H9 (cell line): ENCODE measurements at regions not wholly inside any gene's neighbourhood (a gene's known extent, or its start where the extent isn't known, plus 50 kb on each side); places are given as distances from the start of the nearest gene placed in this dataset.

ENCODE experiments used
- DNase-seq: peaks from one replicate; pipeline ENCODE4 v3.0.0-alpha.2; 2017
- H2AFZ ChIP-seq: one replicate; pipeline ENCODE4 v1.6.1; 2013; ENCODE audit warnings: mild to moderate bottlenecking, low read length, control low read depth, moderate library complexity
- H2AK5ac ChIP-seq: 2 replicates; pipeline ENCODE4 v1.6.1; 2013; ENCODE audit warnings: low read length, control low read depth, mixed read lengths; ENCODE audit not compliant: insufficient read length
- H2BK120ac ChIP-seq: one replicate; pipeline ENCODE4 v1.6.1; 2013; ENCODE audit warnings: low read depth, mild to moderate bottlenecking, low read length, control low read depth, inconsistent platforms; ENCODE audit not compliant: poor library complexity, severe bottlenecking
- H2BK12ac ChIP-seq: 2 replicates; pipeline ENCODE4 v1.6.1; 2013; ENCODE audit warnings: low read length, control low read depth, mixed read lengths, low read depth; ENCODE audit not compliant: insufficient read length
- H2BK15ac ChIP-seq: 2 replicates; pipeline ENCODE4 v1.6.1; 2013; ENCODE audit warnings: low read depth, low read length, control low read depth
- H2BK20ac ChIP-seq: one replicate; pipeline ENCODE4 v1.6.1; 2013; ENCODE audit warnings: low read depth, mild to moderate bottlenecking, low read length, control low read depth, inconsistent platforms; ENCODE audit not compliant: poor library complexity, severe bottlenecking
- H2BK5ac ChIP-seq: 2 replicates; pipeline ENCODE4 v1.6.1; 2013; ENCODE audit warnings: low read length, control low read depth, mixed read lengths; ENCODE audit not compliant: insufficient read length
- H3K14ac ChIP-seq: 2 replicates; pipeline ENCODE4 v1.6.1; 2013; ENCODE audit warnings: low read length, control low read depth; ENCODE audit not compliant: insufficient read depth
- H3K18ac ChIP-seq: 2 replicates; pipeline ENCODE4 v1.6.1; 2013; ENCODE audit warnings: low read depth, mild to moderate bottlenecking, mixed read lengths, low read length, control low read depth; ENCODE audit not compliant: insufficient read length
- H3K23ac ChIP-seq: 2 replicates; pipeline ENCODE4 v1.6.1; 2013; ENCODE audit warnings: low read length, control low read depth, mixed read lengths, low read depth; ENCODE audit not compliant: insufficient read length
- H3K23me2 ChIP-seq: 2 replicates; pipeline ENCODE4 v1.6.1; 2013; ENCODE audit warnings: low read depth, mild to moderate bottlenecking, mixed read lengths, low read length, control low read depth; ENCODE audit not compliant: insufficient read length, poor library complexity, severe bottlenecking
- H3K27ac ChIP-seq: 2 replicates; pipeline ENCODE4 v1.5.1; 2013; ENCODE audit warnings: low read length, control low read depth, mixed read lengths, low read depth; ENCODE audit not compliant: insufficient read length
- H3K27me3 ChIP-seq: 2 replicates; pipeline ENCODE4 v1.6.1; 2013; ENCODE audit warnings: low read length, control low read depth, inconsistent platforms; ENCODE audit not compliant: insufficient read depth
- H3K4ac ChIP-seq: 2 replicates; pipeline ENCODE4 v1.6.1; 2013; ENCODE audit warnings: low read depth, mild to moderate bottlenecking, control low read depth, inconsistent platforms, low read length, moderate library complexity
- H3K4me1 ChIP-seq: 2 replicates; pipeline ENCODE4 v1.6.1; 2013; ENCODE audit warnings: low read length, control low read depth, inconsistent platforms; ENCODE audit not compliant: insufficient read depth
- H3K4me2 ChIP-seq: 2 replicates; pipeline ENCODE4 v1.6.1; 2013; ENCODE audit warnings: low read length, control low read depth, mixed read lengths; ENCODE audit not compliant: insufficient read length, insufficient read depth
- H3K56ac ChIP-seq: 2 replicates; pipeline ENCODE4 v1.6.1; 2013; ENCODE audit warnings: low read depth, mild to moderate bottlenecking, mixed read lengths, low read length, control low read depth; ENCODE audit not compliant: insufficient read length
- H3K79me1 ChIP-seq: 2 replicates; pipeline ENCODE4 v1.6.1; 2013; ENCODE audit warnings: low read depth, mild to moderate bottlenecking, moderate library complexity, low read length, control low read depth, inconsistent platforms; ENCODE audit not compliant: insufficient read depth, poor library complexity, severe bottlenecking
- H3K79me2 ChIP-seq: 2 replicates; pipeline ENCODE4 v1.6.1; 2013; ENCODE audit warnings: low read length, control low read depth, inconsistent platforms; ENCODE audit not compliant: insufficient read depth
- H3K9ac ChIP-seq: 2 replicates; pipeline ENCODE4 v1.6.1; 2013; ENCODE audit warnings: low read length, control low read depth, mixed read lengths; ENCODE audit not compliant: insufficient read length; ENCODE audit errors: extremely low read depth
- H3K9me3 ChIP-seq: one replicate; pipeline ENCODE4 v1.6.1; 2013; ENCODE audit warnings: low read depth, low read length, inconsistent platforms; ENCODE audit not compliant: control insufficient read depth
- H3T11ph ChIP-seq: one replicate; pipeline ENCODE4 v1.6.1; 2013; ENCODE audit warnings: mild to moderate bottlenecking, low read length, control low read depth, inconsistent platforms
- H4K20me1 ChIP-seq: one replicate; pipeline ENCODE4 v1.6.1; 2013; ENCODE audit not compliant: control insufficient read depth, insufficient read length, insufficient read depth
- H4K5ac ChIP-seq: 2 replicates; pipeline ENCODE4 v1.6.1; 2013; ENCODE audit warnings: low read depth, mild to moderate bottlenecking, mixed read lengths, low read length, control low read depth; ENCODE audit not compliant: insufficient read length
- H4K8ac ChIP-seq: replicated peaks from 2 replicates; pipeline ENCODE4 v1.6.1; 2013; ENCODE audit warnings: low read length, control low read depth, mixed read lengths, low read depth; ENCODE audit not compliant: insufficient read length
- H4K91ac ChIP-seq: 2 replicates; pipeline ENCODE4 v1.6.1; 2013; ENCODE audit warnings: low read depth, mild to moderate bottlenecking, moderate library complexity, mixed read lengths, low read length, control low read depth; ENCODE audit not compliant: insufficient read length
- H3K27ac Mint-ChIP-seq, 3 experiments: 2 replicates in 2 of 3; 3 replicates in 1 of 3; pipeline ENCODE4 v1.8.0; 2020 to 2021; ENCODE audit warnings: mixed read lengths in 3 of 3, mild to moderate bottlenecking in 1 of 3, moderate library complexity in 1 of 3
- H3K27me3 Mint-ChIP-seq: 2 replicates; pipeline ENCODE4 v1.8.0; 2021; ENCODE audit warnings: low read depth, mild to moderate bottlenecking, moderate library complexity, mixed read lengths
- H3K36me3 Mint-ChIP-seq, 3 experiments: 2 replicates in 2 of 3; 3 replicates in 1 of 3; pipeline ENCODE4 v1.8.0; 2020 to 2021; ENCODE audit warnings: low read depth in 3 of 3, mixed read lengths in 3 of 3; ENCODE audit not compliant: insufficient read depth in 1 of 3
- H3K4me1 Mint-ChIP-seq, 2 experiments: 2 replicates each; pipeline ENCODE4 v1.8.0; 2020; ENCODE audit warnings: mixed read lengths in 2 of 2
- H3K4me3 Mint-ChIP-seq, 2 experiments: 2 replicates in 1 of 2; 3 replicates in 1 of 2; pipeline ENCODE4 v1.8.0; 2020 to 2021; ENCODE audit warnings: mild to moderate bottlenecking in 2 of 2, mixed read lengths in 2 of 2, moderate library complexity in 1 of 2
- H3K9me3 Mint-ChIP-seq, 2 experiments: 2 replicates in 1 of 2; 3 replicates in 1 of 2; pipeline ENCODE4 v1.8.0; 2020; ENCODE audit warnings: mild to moderate bottlenecking in 2 of 2, mixed read lengths in 2 of 2, moderate library complexity in 1 of 2
- CTCF ChIP-seq: fragments of 200-600 bp; sonication (generic); conservative IDR thresholded peaks from 3 replicates; pipeline ENCODE4 v1.8.0; 2021; ENCODE audit warnings: antibody characterized with exemption, mild to moderate bottlenecking
- WGBS: extraction: QIAGEN DNeasy Blood & Tissue Kit; methylation state at CpG from one replicate; pipeline ENCODE4 v1.1.7; 2013; ENCODE audit warnings: missing lambda C conversion rate, low lambda C conversion rate, mixed read lengths; ENCODE audit not compliant: insufficient read length; ENCODE audit errors: extremely low coverage; 5-methylcytosine and 5-hydroxymethylcytosine counted together

- Mint-ChIP-seq H3K4me3 (no peak overlapping the region), H3K27me3 (peaks cover 10% of the 10 kb centered on the region), H3K27ac (no peak overlapping the region), H3K4me1 (peaks cover 13 to 20% of the 10 kb centered on the region in 2 experiments), H3K36me3 (peaks cover 0 to 6% (median 0%) of the 10 kb centered on the region in 3 experiments; a peak in 1 of 7 replicates), H3K9me3 (peaks cover 4 to 5% of the 10 kb centered on the region in 2 experiments)
- Histone ChIP-seq H3T11ph (no peak overlapping the region), H3K27me3 (no peaks in the 10 kb centered on the region), H2BK15ac (no peak overlapping the region), H2BK120ac (no peak overlapping the region), H3K9me3 (no peaks in the 10 kb centered on the region), H3K18ac (no peak overlapping the region), H3K14ac (no peak overlapping the region), H3K23me2 (no peaks in the 10 kb centered on the region), H2BK5ac (no peak overlapping the region), H4K91ac (no peak overlapping the region), H3K23ac (no peak overlapping the region), H3K56ac (no peak overlapping the region), H2BK12ac (no peak overlapping the region), H3K4me1 (peaks cover 5% of the 10 kb centered on the region; the same call in 1 of the 2 replicates), H3K27ac (no peak overlapping the region), H3K9ac (no peak overlapping the region), H2AK5ac (no peak overlapping the region), H4K5ac (no peak overlapping the region), H4K20me1 (no peaks in the 10 kb centered on the region), H3K4me2 (no peak overlapping the region), H2BK20ac (no peak overlapping the region), H3K4ac (no peak overlapping the region), H3K79me1 (no peaks in the 10 kb centered on the region), H2AFZ (no peak overlapping the region), H3K79me2 (no peaks in the 10 kb centered on the region), H4K8ac (no peak overlapping the region)
- WGBS = no CpG with 5 or more reads among the region's 4 CpGs
- DNase-seq = peak; percentile 54
- TF ChIP-seq CTCF = peak; percentile 58
These were observed 340.3 kb downstream of the GADD45G start for GRCh38 chr9:89945133-89945532.
